22Rv1 (cell line): ENCODE measurements at regions not wholly inside any gene's neighbourhood (a gene's known extent, or its start where the extent isn't known, plus 50 kb on each side); places are given as distances from the start of the nearest gene placed in this dataset.

Experiments
- H3K27ac ChIP-seq: fragments of 450-650 bp; 2 replicates; pipeline ENCODE4 v1.5.1; 2017
- CTCF ChIP-seq: fragments of 450-650 bp; IDR thresholded peaks from 2 replicates; pipeline ENCODE4 v1.5.1; 2017; ENCODE audit warnings: mild to moderate bottlenecking
- ZFX ChIP-seq: fragments of 450-650 bp; IDR thresholded peaks from 2 replicates; pipeline ENCODE4 v1.6.1; 2017; ENCODE audit warnings: antibody characterized with exemption, borderline replicate concordance

GRCh38 chr3:77859156-77859555, 819.3 kb downstream of the ROBO2 start:
- no peak overlapping the region for H3K27ac ChIP-seq
- TF ChIP-seq ZFX, result no peak
- TF ChIP-seq CTCF, result no peak

GRCh38 chr3:77868725-77869124, 828.8 kb downstream of the ROBO2 start:
- no peak overlapping the region for H3K27ac ChIP-seq
- no peak for TF ChIP-seq CTCF
- TF ChIP-seq ZFX, result no peak

GRCh38 chr3:77869423-77869822, 829.5 kb downstream of the ROBO2 start:
- no peak overlapping the region for H3K27ac ChIP-seq
- no peak for TF ChIP-seq CTCF
- no peak for TF ChIP-seq ZFX

- no peak for TF ChIP-seq ZFX
- no peak for TF ChIP-seq CTCF
These were observed 831.5 kb downstream of the ROBO2 start for GRCh38 chr3:77871436-77871835.

GRCh38 chr3:77873598-77873997, 833.7 kb downstream of the ROBO2 start:
- TF ChIP-seq CTCF, result no peak
- no peak for TF ChIP-seq ZFX
- H3K27ac ChIP-seq, result no peak overlapping the region

More at GRCh38 chr3:77871436-77871835, 831.5 kb downstream of the ROBO2 start:
- no peak overlapping the region for H3K27ac ChIP-seq

GRCh38 chr3:77885381-77885780, 845.5 kb downstream of the ROBO2 start:
- no peak overlapping the region for H3K27ac ChIP-seq
- TF ChIP-seq ZFX, result no peak
- TF ChIP-seq CTCF, result no peak

- H3K27ac ChIP-seq, result no peak overlapping the region
- TF ChIP-seq ZFX (no peak), CTCF (no peak)
These were observed 847.7 kb downstream of the ROBO2 start for GRCh38 chr3:77887611-77888010.
